ENCODE measurements at regions not wholly inside any gene's neighbourhood (a gene's known extent, or its start where the extent isn't known, plus 50 kb on each side); places are given as distances from the start of the nearest gene placed in this dataset.

DNA sequence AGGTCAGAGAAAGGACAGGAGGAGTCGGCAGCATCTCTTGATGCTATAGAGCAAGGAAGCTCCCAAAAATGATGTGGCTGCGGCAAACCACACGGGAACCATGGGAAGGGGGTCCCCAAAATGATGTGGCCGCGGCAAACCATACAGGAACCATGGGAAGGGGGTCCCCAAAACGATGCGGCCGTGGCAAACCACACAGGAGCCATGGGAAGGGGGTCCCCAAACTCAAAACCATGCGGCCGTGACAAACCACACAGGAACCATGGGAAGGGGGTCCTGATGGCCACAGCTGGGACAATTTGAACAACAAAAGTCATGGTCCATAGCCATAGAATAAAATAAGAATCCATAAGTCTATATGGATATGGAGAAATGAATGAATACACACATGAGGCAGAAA, 58.4 kb upstream of the GLI2 start:
- no peak for TF ChIP-seq POLR2AphosphoS5 (IDR thresholded peaks at IDR 0.05; ENCODE audit: low read depth, low read length)
- no peak for TF ChIP-seq POLR2A (IDR thresholded peaks at IDR 0.05; ENCODE audit: low read depth, low read length)
